Subcutaneous abdominal adipose tissue (tissue), 5 donors: ENCODE measurements at regions not wholly inside any gene's neighbourhood (a gene's known extent, or its start where the extent isn't known, plus 50 kb on each side); places are given as distances from the start of the nearest gene placed in this dataset.

Experiments
- H3K27ac ChIP-seq: one replicate; pipeline ENCODE4 v1.7.0; 2013; ENCODE audit warnings: low read depth, mild to moderate bottlenecking, inconsistent platforms, low read length, moderate library complexity
- H3K27me3 ChIP-seq, 5 donors: one replicate each; pipeline ENCODE4 v1.7.0; 2013; ENCODE audit warnings: low read length in 5 of 5, inconsistent platforms in 1 of 5; ENCODE audit not compliant: control insufficient read depth in 5 of 5, insufficient read depth in 4 of 5
- H3K36me3 ChIP-seq, 5 donors: one replicate each; pipeline ENCODE4 v1.7.0; 2013; ENCODE audit warnings: low read length in 5 of 5; ENCODE audit not compliant: control insufficient read depth in 5 of 5, insufficient read depth in 5 of 5
- H3K4me1 ChIP-seq, 5 donors: one replicate each; pipeline ENCODE4 v1.7.0; 2013; ENCODE audit warnings: low read length in 5 of 5, mild to moderate bottlenecking in 3 of 5, moderate library complexity in 1 of 5; ENCODE audit not compliant: control insufficient read depth in 5 of 5, insufficient read depth in 5 of 5
- H3K4me3 ChIP-seq, 5 donors: one replicate each; pipeline ENCODE4 v1.7.0; 2013; ENCODE audit warnings: low read length in 5 of 5, low read depth in 1 of 5
- H3K9ac ChIP-seq, 5 donors: one replicate each; pipeline ENCODE4 v1.7.0; 2013; ENCODE audit warnings: low read length in 5 of 5, mild to moderate bottlenecking in 4 of 5, moderate library complexity in 3 of 5
- H3K9me3 ChIP-seq, 5 donors: one replicate each; pipeline ENCODE4 v1.7.0; 2013; ENCODE audit warnings: low read length in 5 of 5; ENCODE audit not compliant: control insufficient read depth in 5 of 5
- donor health status: healthy.
- donor health status: healthy.
- donor health status: healthy.
- donor health status: healthy.
- donor health status: healthy.

DNA sequence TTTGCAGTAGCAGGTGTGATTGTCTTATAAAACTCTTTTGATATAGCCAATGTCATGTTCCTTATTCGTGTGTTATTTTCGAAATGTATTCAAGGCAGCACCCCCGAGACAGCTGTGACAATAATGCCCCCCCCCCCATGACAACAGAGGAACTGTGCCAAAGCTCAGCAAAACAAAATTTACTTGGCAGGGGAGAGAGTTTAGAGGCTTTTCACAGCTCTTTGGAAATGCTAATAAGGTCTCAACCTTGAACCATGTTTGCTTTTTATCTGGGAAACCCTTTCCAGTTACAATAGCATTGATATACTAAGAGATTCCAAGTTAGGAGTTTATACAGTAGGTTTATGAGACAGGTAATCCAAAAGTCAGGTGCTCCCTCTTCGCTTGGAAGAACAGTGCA lies 56.4 kb upstream of the USP44 start:
- Histone ChIP-seq H3K27ac (no peak overlapping the region), H3K9ac (no peak overlapping the region), H3K4me3 (no peak overlapping the region), H3K9me3 (no peaks in the 10 kb centered on the region), H3K4me1 (peaks cover 0 to 26% (median 0%) of the 10 kb centered on the region in 5 donors), H3K36me3 (no peaks in the 10 kb centered on the region), H3K27me3 (no peaks in the 10 kb centered on the region)

DNA sequence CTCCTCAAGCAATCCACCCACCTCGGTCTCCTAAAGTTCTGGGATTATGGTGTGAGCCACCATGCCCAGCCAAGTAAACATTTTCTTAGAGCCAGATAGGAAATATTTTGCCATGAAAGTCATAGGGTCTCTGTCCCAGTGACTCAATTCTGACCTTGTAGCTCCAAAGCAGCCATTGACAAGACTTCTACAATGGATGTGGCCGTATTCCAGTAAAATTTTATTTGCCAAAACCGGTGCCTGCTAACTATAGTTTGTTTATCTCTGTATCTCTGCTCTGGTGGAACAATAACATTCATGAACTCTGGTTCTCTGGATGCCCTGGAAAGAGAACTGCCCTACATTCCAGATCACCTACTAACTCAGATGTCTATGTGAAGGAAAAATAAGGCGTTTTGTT lies 54.6 kb upstream of the USP44 start:
- Histone ChIP-seq H3K27me3 (no peaks in the 10 kb centered on the region), H3K9ac (no peak overlapping the region), H3K4me3 (no peak overlapping the region), H3K9me3 (no peaks in the 10 kb centered on the region), H3K4me1 (peaks cover 0 to 35% (median 0%) of the 10 kb centered on the region in 5 donors), H3K36me3 (no peaks in the 10 kb centered on the region), H3K27ac (peak overlapping the region; percentile 32)

DNA sequence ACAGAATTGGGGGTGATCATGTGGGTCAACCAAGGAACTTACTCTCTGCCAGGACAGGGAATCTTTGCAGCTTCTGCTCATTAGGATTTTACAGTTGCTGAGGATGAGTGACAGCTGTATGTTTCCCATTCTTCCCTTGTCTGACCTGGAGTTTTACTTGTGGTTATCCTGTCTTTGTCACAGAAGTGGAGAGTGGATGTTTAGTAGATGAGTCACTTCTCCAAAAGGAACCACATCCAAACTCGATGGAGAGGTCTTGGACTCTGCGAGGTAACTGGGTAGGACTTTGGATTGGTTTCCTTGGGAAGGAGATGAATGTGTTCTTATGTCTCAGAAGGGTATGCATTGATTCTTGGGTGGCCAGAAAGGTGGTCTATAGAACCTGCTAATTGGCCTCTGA lies 53.8 kb upstream of the USP44 start:
- Histone ChIP-seq H3K4me1 (peaks cover 0 to 35% (median 0%) of the 10 kb centered on the region in 5 donors), H3K9ac (no peak overlapping the region), H3K36me3 (no peaks in the 10 kb centered on the region), H3K27ac (no peak overlapping the region), H3K27me3 (no peaks in the 10 kb centered on the region), H3K4me3 (no peak overlapping the region), H3K9me3 (no peaks in the 10 kb centered on the region)

DNA sequence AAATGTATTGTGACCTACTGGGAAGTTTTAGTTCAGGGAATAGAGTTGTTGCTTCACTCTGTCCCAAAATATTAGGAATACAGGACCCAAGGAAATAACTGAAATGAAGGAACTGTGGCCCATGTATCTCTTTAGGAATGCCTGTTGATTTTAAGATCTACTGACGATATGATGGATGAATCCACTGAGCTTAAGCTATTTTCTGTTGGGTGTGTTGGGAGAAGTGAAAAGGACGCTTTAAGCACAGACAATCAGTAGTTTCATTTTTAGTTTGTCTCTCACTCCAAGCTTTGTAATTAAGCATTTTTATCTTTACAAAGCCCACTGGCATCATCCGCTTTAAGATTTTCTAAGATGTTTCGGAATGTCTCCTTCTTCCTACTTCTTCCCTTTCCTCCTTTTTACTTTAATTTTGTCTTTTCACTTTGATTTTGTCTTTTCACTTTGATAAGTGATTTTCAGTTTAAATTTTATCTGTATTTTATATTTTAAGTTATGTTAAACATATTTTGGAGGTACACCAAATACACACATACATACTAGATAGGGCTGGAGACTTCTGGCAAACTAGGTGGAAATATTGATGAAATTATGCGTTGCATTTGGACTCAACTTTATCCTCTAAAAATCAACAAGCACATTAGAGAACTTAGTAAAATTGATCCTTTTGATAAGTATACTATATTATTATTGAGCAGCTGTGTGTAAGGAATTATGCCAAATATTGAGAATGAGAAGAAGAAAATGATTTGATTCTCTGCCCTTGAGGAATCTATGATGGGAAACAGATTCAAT lies 52.3 kb upstream of the USP44 start:
- H3K4me1 ChIP-seq = peaks cover 0 to 29% (median 0%) of the 10 kb centered on the region in 5 donors
- no peaks in the 10 kb centered on the region for H3K36me3 ChIP-seq
- no peak overlapping the region for H3K27ac ChIP-seq

DNA sequence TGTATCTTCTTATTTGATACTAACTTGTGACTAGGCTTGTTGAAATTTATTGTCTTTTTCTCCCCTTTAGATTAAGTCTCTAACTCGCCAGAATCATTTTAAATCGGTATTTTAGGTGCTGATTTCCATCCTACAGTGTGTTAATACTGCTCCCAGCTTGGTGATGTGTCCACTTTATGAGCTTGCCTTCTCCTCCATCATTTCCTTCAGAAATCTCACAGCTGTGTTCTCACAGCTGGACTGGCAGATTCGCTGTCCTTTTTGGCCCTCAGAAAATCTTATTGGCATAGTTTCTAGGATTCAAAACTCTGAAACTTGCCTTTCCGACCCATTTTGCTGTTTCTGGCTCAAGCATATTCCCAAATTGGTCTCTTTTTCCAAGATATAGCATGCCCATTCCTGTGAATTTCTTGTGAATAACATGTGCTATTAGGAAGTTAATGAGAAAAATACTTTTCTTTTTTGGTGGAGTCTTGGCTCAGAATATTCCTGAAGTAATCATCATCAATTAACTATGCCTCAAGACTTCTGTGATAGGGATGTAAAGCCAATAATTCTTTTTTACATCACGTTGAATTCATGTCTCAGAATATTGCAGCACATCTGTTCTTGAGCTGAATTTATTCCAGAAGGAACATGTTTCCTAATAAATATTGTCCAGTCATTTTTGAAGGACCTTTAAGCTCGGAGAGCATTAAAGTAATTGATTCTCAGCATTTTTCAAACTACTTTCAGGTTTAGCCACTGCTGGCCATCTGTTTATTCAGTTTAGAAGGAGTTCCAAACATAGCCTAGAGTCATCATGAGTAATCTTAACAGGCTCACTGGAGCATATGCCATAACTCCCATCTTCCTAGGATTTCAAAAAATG lies 50.0 kb upstream of the USP44 start:
- H3K9me3 ChIP-seq = no peaks in the 10 kb centered on the region
- H3K4me3 ChIP-seq = no peak overlapping the region
- H3K27me3 ChIP-seq = no peaks in the 10 kb centered on the region
- H3K27ac ChIP-seq = peak overlapping the region; percentile 11
- no peaks in the 10 kb centered on the region for H3K36me3 ChIP-seq
- no peak overlapping the region for H3K9ac ChIP-seq
- peaks cover 0 to 19% (median 0%) of the 10 kb centered on the region in 5 donors for H3K4me1 ChIP-seq

More for the DNA sequence above, 52.3 kb upstream of the USP44 start:
- no peak overlapping the region for H3K9ac ChIP-seq
- no peak overlapping the region for H3K4me3 ChIP-seq
- H3K27me3 ChIP-seq = no peaks in the 10 kb centered on the region
- no peaks in the 10 kb centered on the region for H3K9me3 ChIP-seq
